ENCODE measurements at regions not wholly inside any gene's neighbourhood (a gene's known extent, or its start where the extent isn't known, plus 50 kb on each side); places are given as distances from the start of the nearest gene placed in this dataset.

- DNase-seq (no peak), ATAC-seq (ENCODE audit: low read depth) (no peak)
- Histone ChIP-seq H3K79me1 (ENCODE audit: low read depth in 1 of 2, low read length in 2 of 2) (no peaks in the 10 kb centered on the region), H3K4ac (ENCODE audit: low read depth, low read length) (no peak overlapping the region), H3K9ac (ENCODE audit: low read depth, low read length) (no peak overlapping the region), H2BK15ac (ENCODE audit: low read depth, low read length) (no peak overlapping the region), H3K27me3 (ENCODE audit: control insufficient read depth, insufficient read depth, low read length) (no peaks in the 10 kb centered on the region), H4K91ac (ENCODE audit: insufficient read depth, low read depth, low read length) (no peak overlapping the region), H3K27ac (ENCODE audit: insufficient read depth, low read length) (no peak overlapping the region), H3K14ac (replicated peaks; ENCODE audit: low read depth, low read length) (no peak overlapping the region), H2AFZ (replicated peaks; ENCODE audit: low read length, poor library complexity) (no peak overlapping the region), H3K4me2 (ENCODE audit: low read depth, low read length) (no peak overlapping the region), H3K23ac (ENCODE audit: low read depth, low read length) (no peak overlapping the region), H4K8ac (ENCODE audit: low read depth in 2 of 2, low read length in 2 of 2) (no peak overlapping the region), H2BK120ac (ENCODE audit: low read depth, low read length) (no peak overlapping the region), H4K5ac (ENCODE audit: low read depth, low read length) (no peak overlapping the region), H2AK9ac (replicated peaks; ENCODE audit: low read depth, low read length, poor library complexity) (no peak overlapping the region), H3K9me3 (ENCODE audit: control insufficient read depth, insufficient read depth, low read length) (no peaks in the 10 kb centered on the region), H3K56ac (ENCODE audit: extremely low read depth, insufficient read depth, low read length) (no peak overlapping the region), H2BK5ac (ENCODE audit: low read depth, low read length, poor library complexity, severe bottlenecking) (no peak overlapping the region), H3K4me3 (ENCODE audit: insufficient read depth, low read depth, low read length) (no peak overlapping the region), H3K18ac (ENCODE audit: low read depth, low read length) (no peak overlapping the region), H3K4me1 (ENCODE audit: control insufficient read depth, insufficient read depth, low read length) (no peaks in the 10 kb centered on the region), H3K36me3 (ENCODE audit: control insufficient read depth, insufficient read depth, low read length) (no peaks in the 10 kb centered on the region), H4K20me1 (ENCODE audit: insufficient read depth, low read length) (no peaks in the 10 kb centered on the region), H2BK20ac (ENCODE audit: low read depth, low read length) (no peak overlapping the region), H2AK5ac (ENCODE audit: low read depth, low read length) (no peak overlapping the region), H3K9me1 (ENCODE audit: insufficient read depth, low read length) (no peaks in the 10 kb centered on the region)
- ChIA-PET CTCF (no interaction called here), POLR2A (ENCODE audit: unreplicated experiment) (no interaction called here)
- dilution Hi-C loops (cut with HindIII; ENCODE audit: low sequenced_read_pairs, unreplicated experiment): no loop called here
- intact Hi-C loops (cut with micrococcal nuclease): no loop called here
- no TSS peak for BruUV-seq (replicated peaks)
- TF ChIP-seq FOS (IDR thresholded peaks at IDR 0.05; ENCODE audit: low read depth, low read length): no peak
- TF ChIP-seq ELK1 (IDR thresholded peaks at IDR 0.05; ENCODE audit: borderline replicate concordance, low read depth, low read length): no peak
- TF ChIP-seq MAFK (IDR thresholded peaks at IDR 0.05; ENCODE audit: low read depth, low read length): no peak
- TF ChIP-seq MXI1 (IDR thresholded peaks at IDR 0.05; ENCODE audit: borderline replicate concordance, low read depth, low read length): no peak
- WGBS, 2 experiments (ENCODE audit: extremely low coverage in 2 of 2, insufficient read length in 1 of 2): no CpG with 5 or more reads among the region's 2 CpGs
- in situ Hi-C loops (cut with MboI; ENCODE audit: low sequenced_read_pairs): no loop called here
Observed at GRCh38 chr9:73239570-73240265, 88.1 kb downstream of the ANXA1 start.

Measured in IMR-90 (cell line).